GM04503 (cell line): ENCODE measurements at regions not wholly inside any gene's neighbourhood (a gene's known extent, or its start where the extent isn't known, plus 50 kb on each side); places are given as distances from the start of the nearest gene placed in this dataset.

Experiments used
- DNase-seq: peaks from one replicate; pipeline ENCODE4 v3.0.0-alpha.2; 2012; ENCODE audit warnings: low read depth

GRCh38 chr14:29220072-29220471 lies 453.5 kb downstream of the FOXG1 start:
- no peak for DNase-seq

GRCh38 chr14:29220566-29220965 lies 454.0 kb downstream of the FOXG1 start:
- DNase-seq, result no peak

- DNase-seq, result no peak
These were observed 455.4 kb downstream of the FOXG1 start for GRCh38 chr14:29222006-29222405.

GRCh38 chr14:29222671-29223268 lies 456.2 kb downstream of the FOXG1 start:
- DNase-seq, result no peak

- DNase-seq, result no peak
These were observed 457.4 kb downstream of the FOXG1 start for GRCh38 chr14:29223947-29224346.

- no peak for DNase-seq
These were observed 461.0 kb downstream of the FOXG1 start for GRCh38 chr14:29227631-29228030.

GRCh38 chr14:29232153-29232552 lies 465.6 kb downstream of the FOXG1 start:
- no peak for DNase-seq

GRCh38 chr14:29232711-29233110 lies 466.1 kb downstream of the FOXG1 start:
- DNase-seq, result no peak

- no peak for DNase-seq
These were observed 466.6 kb downstream of the FOXG1 start for GRCh38 chr14:29233188-29233587.

- DNase-seq, result no peak
These were observed 469.4 kb downstream of the FOXG1 start for GRCh38 chr14:29235991-29236390.

- no peak for DNase-seq
These were observed 469.8 kb downstream of the FOXG1 start for GRCh38 chr14:29236401-29236800.

- peak; percentile 67 for DNase-seq
These were observed 470.3 kb downstream of the FOXG1 start for GRCh38 chr14:29236848-29237247.

- peak; percentile 72 for DNase-seq
These were observed 473.5 kb downstream of the FOXG1 start for GRCh38 chr14:29240066-29240465.

GRCh38 chr14:29242755-29243754 lies 476.5 kb downstream of the FOXG1 start:
- peak; percentile 52 for DNase-seq

- DNase-seq, result no peak
These were observed 489.1 kb downstream of the FOXG1 start for GRCh38 chr14:29255692-29256091.

GRCh38 chr14:29262979-29263378 lies 496.4 kb downstream of the FOXG1 start:
- DNase-seq, result no peak

- DNase-seq, result no peak
These were observed 498.3 kb downstream of the FOXG1 start for GRCh38 chr14:29264865-29265264.

- no peak for DNase-seq
These were observed 499.3 kb downstream of the FOXG1 start for GRCh38 chr14:29265852-29266251.

- no peak for DNase-seq
These were observed 505.1 kb downstream of the FOXG1 start for GRCh38 chr14:29271669-29272068.

- DNase-seq, result no peak
These were observed 506.9 kb downstream of the FOXG1 start for GRCh38 chr14:29273513-29273912.

- DNase-seq, result no peak
These were observed 508.5 kb downstream of the FOXG1 start for GRCh38 chr14:29274890-29275596.
